Common myeloid progenitor, CD34-positive (primary cell): ENCODE measurements at regions not wholly inside any gene's neighbourhood (a gene's known extent, or its start where the extent isn't known, plus 50 kb on each side); places are given as distances from the start of the nearest gene placed in this dataset.

Experiments
- CTCF ChIA-PET: fragments of 350-600 bp; sonication (Branson Sonifier 250); formaldehyde crosslinking; loops from one replicate; lab custom pipeline; 2021; ENCODE audit warnings: antibody characterized with exemption; lab: Charles Lee
- POLR2A ChIA-PET: fragments of 350-600 bp; sonication (Branson Sonifier 250); formaldehyde crosslinking; loops from one replicate; lab custom pipeline; 2021; ENCODE audit warnings: antibody characterized with exemption; lab: Charles Lee
- DNase-seq, 3 donors: peaks; one replicate each; pipeline versions ENCODE4 v3.0.0 to v3.0.0-alpha.2; 2013
- H3K27ac ChIP-seq, 2 experiments: 1 replicate in 1 of 2; 2 replicates in 1 of 2; pipeline ENCODE4 v1.7.0; 2013; ENCODE audit warnings: inconsistent platforms in 2 of 2, low read length in 2 of 2, mild to moderate bottlenecking in 2 of 2, low read depth in 1 of 2, moderate library complexity in 1 of 2; ENCODE audit not compliant: severe bottlenecking in 2 of 2, insufficient read depth in 1 of 2, poor library complexity in 1 of 2
- H3K27me3 ChIP-seq, 5 experiments: replicated peaks in 2 of 5; 1 replicate in 3 of 5; 2 replicates in 2 of 5; pipeline versions ENCODE4 v1.6.1 to v1.7.0; 2013; ENCODE audit warnings: low read length in 4 of 5, mild to moderate bottlenecking in 2 of 5, moderate library complexity in 2 of 5, inconsistent platforms in 1 of 5; ENCODE audit not compliant: insufficient read depth in 5 of 5, control insufficient read depth in 4 of 5
- H3K36me3 ChIP-seq, 4 experiments: 1 replicate in 2 of 4; 2 replicates in 2 of 4; pipeline versions ENCODE4 v1.6.1 to v1.7.0; 2013; ENCODE audit warnings: low read length in 3 of 4, control low read depth in 1 of 4, mild to moderate bottlenecking in 1 of 4; ENCODE audit not compliant: control insufficient read depth in 4 of 4, insufficient read depth in 4 of 4
- H3K4me1 ChIP-seq, 4 experiments: 1 replicate in 3 of 4; 2 replicates in 1 of 4; pipeline versions ENCODE4 v1.6.1 to v1.7.1; 2013; ENCODE audit warnings: low read length in 3 of 4, mild to moderate bottlenecking in 3 of 4, control low read depth in 1 of 4, inconsistent platforms in 1 of 4, moderate library complexity in 1 of 4; ENCODE audit not compliant: control insufficient read depth in 4 of 4, insufficient read depth in 4 of 4; ENCODE audit errors: control extremely low read depth in 1 of 4
- H3K4me3 ChIP-seq, 7 experiments: 1 replicate in 4 of 7; 2 replicates in 3 of 7; pipeline versions ENCODE4 v1.5.1 to v1.7.0; 2013; ENCODE audit warnings: mild to moderate bottlenecking in 7 of 7, low read length in 6 of 7, moderate library complexity in 6 of 7, inconsistent platforms in 2 of 7, low read depth in 2 of 7, control low read depth in 1 of 7; ENCODE audit not compliant: insufficient read depth in 4 of 7, control insufficient read depth in 1 of 7; ENCODE audit errors: extremely low read depth in 1 of 7
- H3K9me3 ChIP-seq, 5 experiments: 1 replicate in 4 of 5; 2 replicates in 1 of 5; pipeline versions ENCODE4 v1.6.1 to v1.7.1; 2013; ENCODE audit warnings: low read length in 4 of 5, mild to moderate bottlenecking in 2 of 5, inconsistent platforms in 1 of 5, low read depth in 1 of 5, moderate library complexity in 1 of 5; ENCODE audit not compliant: control insufficient read depth in 4 of 5, insufficient read depth in 2 of 5; ENCODE audit errors: control extremely low read depth in 1 of 5
- whole genome bisulfite sequencing: methylation state at CpG from one replicate; pipeline ENCODE4 v1.1.5; 2013; ENCODE audit not compliant: insufficient coverage; 5-methylcytosine and 5-hydroxymethylcytosine counted together

GRCh38 chr6:8875986-8876385 lies 440.6 kb upstream of the SLC35B3 start:
- no peaks in the 10 kb centered on the region for H3K9me3 ChIP-seq
- no peaks in the 10 kb centered on the region for H3K27me3 ChIP-seq
- no peaks in the 10 kb centered on the region for H3K4me1 ChIP-seq
- 100% methylated on average over 2 of the region's 4 CpGs for WGBS
- ChIA-PET POLR2A (no interaction called here), CTCF (no interaction called here)
- DNase-seq: no peak
- H3K4me3 ChIP-seq: no peak overlapping the region
- H3K27ac ChIP-seq: no peak overlapping the region
- no peaks in the 10 kb centered on the region for H3K36me3 ChIP-seq

DNA sequence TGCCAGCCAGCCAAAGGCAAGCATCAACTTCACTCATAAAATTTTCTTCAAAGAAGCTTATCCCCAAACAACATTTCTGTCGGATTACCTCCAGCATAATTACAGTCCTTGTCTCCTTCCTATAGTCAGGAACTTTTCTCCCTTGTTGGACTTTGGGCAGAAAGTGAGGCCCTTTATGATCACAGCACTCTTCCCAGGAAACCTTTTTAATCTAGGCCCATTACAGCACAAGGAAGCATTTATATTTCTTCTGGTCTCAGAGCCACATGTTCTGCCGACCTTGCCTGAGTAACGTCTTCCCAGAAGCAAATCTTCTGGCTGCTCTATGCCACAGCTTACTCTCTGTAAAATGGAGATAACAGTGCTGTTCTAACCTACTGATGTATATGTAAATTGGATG lies 437.2 kb upstream of the SLC35B3 start:
- Histone ChIP-seq H3K9me3 (no peaks in the 10 kb centered on the region), H3K4me1 (no peaks in the 10 kb centered on the region), H3K4me3 (no peak overlapping the region), H3K36me3 (no peaks in the 10 kb centered on the region), H3K27me3 (no peaks in the 10 kb centered on the region), H3K27ac (no peak overlapping the region)
- POLR2A ChIA-PET: no interaction called here
- CTCF ChIA-PET: no interaction called here
- 100% methylated on average over 1 of the region's 3 CpGs for WGBS
- no peak for DNase-seq

GRCh38 chr6:8865451-8865850 lies 430.1 kb upstream of the SLC35B3 start:
- Histone ChIP-seq H3K4me3 (no peak overlapping the region), H3K27ac (no peak overlapping the region), H3K36me3 (no peaks in the 10 kb centered on the region), H3K27me3 (no peaks in the 10 kb centered on the region), H3K9me3 (no peaks in the 10 kb centered on the region), H3K4me1 (no peaks in the 10 kb centered on the region)
- 83% methylated on average over 1 of the region's 3 CpGs for WGBS
- no peak for DNase-seq
- ChIA-PET POLR2A (no interaction called here), CTCF (no interaction called here)

GRCh38 chr6:8860671-8861070 lies 425.3 kb upstream of the SLC35B3 start:
- Histone ChIP-seq H3K9me3 (no peaks in the 10 kb centered on the region), H3K27ac (no peak overlapping the region), H3K4me1 (no peaks in the 10 kb centered on the region), H3K27me3 (no peaks in the 10 kb centered on the region), H3K4me3 (no peak overlapping the region), H3K36me3 (no peaks in the 10 kb centered on the region)
- ChIA-PET CTCF (no interaction called here), POLR2A (no interaction called here)
- no peak for DNase-seq

DNA sequence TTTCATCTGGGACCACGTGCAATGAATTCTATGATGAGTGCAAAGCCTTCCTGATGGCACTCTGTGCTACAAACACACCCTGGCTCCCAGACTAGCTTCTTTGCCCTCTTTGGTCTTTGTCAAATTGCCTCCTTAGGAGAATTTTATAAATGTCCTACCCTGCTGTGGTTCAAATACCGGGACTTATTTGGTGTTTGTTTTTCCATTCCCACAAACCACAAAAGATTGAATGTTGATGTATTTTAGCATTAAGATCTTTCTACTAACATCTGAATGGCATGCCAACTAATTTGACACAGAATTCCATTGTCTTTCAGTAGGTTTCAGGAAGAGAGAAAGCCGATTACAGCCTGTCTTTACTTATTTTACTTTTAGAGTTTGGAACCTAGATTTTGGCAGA lies 424.2 kb upstream of the SLC35B3 start:
- no peak overlapping the region for H3K4me3 ChIP-seq
- no peak for DNase-seq
- no peaks in the 10 kb centered on the region for H3K9me3 ChIP-seq
- H3K36me3 ChIP-seq: no peaks in the 10 kb centered on the region
- 100% methylated on average over 1 of the region's 3 CpGs for WGBS
- no peaks in the 10 kb centered on the region for H3K4me1 ChIP-seq
- H3K27me3 ChIP-seq: no peaks in the 10 kb centered on the region
- no peak overlapping the region for H3K27ac ChIP-seq
- CTCF ChIA-PET: no interaction called here
- POLR2A ChIA-PET: no interaction called here

DNA sequence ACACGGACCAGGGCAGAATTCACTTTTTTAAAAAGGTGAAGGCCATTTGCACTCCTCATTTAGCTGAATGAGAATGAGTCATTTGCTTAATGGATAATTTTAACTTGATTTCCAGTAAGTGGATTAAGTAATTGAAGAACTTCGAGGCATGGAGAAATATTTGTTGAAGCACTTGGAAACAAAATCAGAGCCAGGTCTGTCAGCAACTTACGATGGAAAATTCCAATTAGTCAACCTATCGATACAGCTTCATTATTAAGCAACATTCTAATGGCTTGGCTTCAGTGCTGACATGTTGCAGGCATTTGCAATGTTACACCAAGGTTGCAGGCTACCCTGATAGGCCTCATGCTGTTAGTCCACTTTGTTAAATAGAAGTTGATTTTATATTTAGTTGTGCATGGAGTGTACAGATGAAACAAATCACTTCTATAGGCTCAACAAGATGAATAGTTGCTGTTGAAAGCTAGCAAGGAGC lies 423.5 kb upstream of the SLC35B3 start:
- Histone ChIP-seq H3K36me3 (no peaks in the 10 kb centered on the region), H3K4me3 (no peak overlapping the region), H3K4me1 (no peaks in the 10 kb centered on the region), H3K27me3 (no peaks in the 10 kb centered on the region), H3K9me3 (no peaks in the 10 kb centered on the region), H3K27ac (no peak overlapping the region)
- no peak for DNase-seq
- WGBS: 100% methylated on average over 2 of the region's 4 CpGs
- POLR2A ChIA-PET: no interaction called here
- CTCF ChIA-PET: no interaction called here

GRCh38 chr6:8857160-8857559 lies 421.8 kb upstream of the SLC35B3 start:
- DNase-seq: no peak
- POLR2A ChIA-PET: no interaction called here
- CTCF ChIA-PET: no interaction called here
- no peaks in the 10 kb centered on the region for H3K36me3 ChIP-seq
- H3K27me3 ChIP-seq: no peaks in the 10 kb centered on the region
- WGBS: 90% methylated on average over 2 of the region's 2 CpGs
- H3K9me3 ChIP-seq: no peaks in the 10 kb centered on the region
- H3K4me3 ChIP-seq: no peak overlapping the region
- H3K4me1 ChIP-seq: no peaks in the 10 kb centered on the region
- H3K27ac ChIP-seq: no peak overlapping the region
